Left colon (tissue), 2 donors: ENCODE measurements at regions not wholly inside any gene's neighbourhood (a gene's known extent, or its start where the extent isn't known, plus 50 kb on each side); places are given as distances from the start of the nearest gene placed in this dataset.
"Not testable (repeated sequence)": the region's sequence is repeated elsewhere in the genome, so short reads cannot be mapped to it uniquely, and the experiment has no call there.

ENCODE experiments used
- ATAC-seq: fragments of 200-7000 bp; cut with Tn5 transposase; one replicate; pipeline ENCODE4 v1.9.1; 2020; ENCODE audit warnings: mild to moderate bottlenecking, moderate library complexity
- DNase-seq, 2 donors: peaks; one replicate each; pipeline ENCODE4 v3.0.0-alpha.2; 2020
- intact Hi-C, 2 donors: fragments of 100-400 bp; cut with DNase I in 1 of 2; cut with micrococcal nuclease in 1 of 2; formaldehyde crosslinking; loops; one replicate each; pipeline versions ENCODE4 v1.11.2 to v1.14.0; 2022; cut with DNase I, micrococcal nuclease
- donor health status: DM: no; HTN: no; CAD: no.
- donor health status: DM: yes; HTN: yes; CAD: no.

DNA sequence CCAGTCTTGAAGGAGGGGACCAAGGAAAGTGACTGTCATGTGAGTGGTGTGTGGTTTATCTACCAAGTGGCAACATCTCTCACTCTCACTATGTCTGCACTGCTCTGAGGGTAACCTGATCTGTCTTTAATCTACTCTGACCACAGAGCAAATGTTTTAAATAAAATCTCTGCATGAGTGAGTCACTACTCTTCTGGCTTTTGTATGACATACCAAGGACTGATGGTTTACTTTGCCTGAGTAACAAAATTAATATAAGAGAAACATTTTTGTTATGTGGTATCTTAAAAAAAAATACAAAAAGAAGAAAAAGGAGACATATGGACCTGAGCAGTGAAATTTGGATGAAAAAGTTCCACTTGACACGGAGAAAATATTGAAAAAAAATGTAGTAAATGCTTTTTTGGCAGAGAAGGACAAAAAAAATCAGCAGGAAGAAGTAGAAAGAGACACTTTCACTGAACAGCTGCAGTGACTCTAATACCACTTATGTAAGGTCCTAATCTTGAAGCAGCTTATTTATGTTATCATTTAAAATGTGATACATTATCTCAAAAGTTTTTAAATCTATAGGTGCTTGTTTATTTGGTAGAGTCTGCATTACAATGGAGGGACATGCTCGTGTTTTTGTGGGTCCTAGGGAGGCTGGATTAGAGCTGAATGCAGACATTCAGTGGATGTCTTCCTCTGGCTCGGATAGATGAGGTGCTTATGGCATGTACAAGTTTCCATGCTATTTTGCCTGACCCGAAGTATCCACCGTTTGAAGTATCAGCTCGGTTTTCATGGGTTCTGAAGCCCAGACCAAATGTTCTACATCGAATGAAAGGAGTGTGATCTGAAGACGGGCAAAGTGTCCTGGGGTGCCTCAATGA lies 240.7 kb downstream of the MAP2K6 start:
- intact Hi-C loops: no loop called here
- DNase-seq (no peak), ATAC-seq (no peak)

- intact Hi-C loops: no loop called here
- DNase-seq (no peak), ATAC-seq (no peak)
Measured at GRCh38 chr17:69655902-69656301, 241.4 kb downstream of the MAP2K6 start.

DNA sequence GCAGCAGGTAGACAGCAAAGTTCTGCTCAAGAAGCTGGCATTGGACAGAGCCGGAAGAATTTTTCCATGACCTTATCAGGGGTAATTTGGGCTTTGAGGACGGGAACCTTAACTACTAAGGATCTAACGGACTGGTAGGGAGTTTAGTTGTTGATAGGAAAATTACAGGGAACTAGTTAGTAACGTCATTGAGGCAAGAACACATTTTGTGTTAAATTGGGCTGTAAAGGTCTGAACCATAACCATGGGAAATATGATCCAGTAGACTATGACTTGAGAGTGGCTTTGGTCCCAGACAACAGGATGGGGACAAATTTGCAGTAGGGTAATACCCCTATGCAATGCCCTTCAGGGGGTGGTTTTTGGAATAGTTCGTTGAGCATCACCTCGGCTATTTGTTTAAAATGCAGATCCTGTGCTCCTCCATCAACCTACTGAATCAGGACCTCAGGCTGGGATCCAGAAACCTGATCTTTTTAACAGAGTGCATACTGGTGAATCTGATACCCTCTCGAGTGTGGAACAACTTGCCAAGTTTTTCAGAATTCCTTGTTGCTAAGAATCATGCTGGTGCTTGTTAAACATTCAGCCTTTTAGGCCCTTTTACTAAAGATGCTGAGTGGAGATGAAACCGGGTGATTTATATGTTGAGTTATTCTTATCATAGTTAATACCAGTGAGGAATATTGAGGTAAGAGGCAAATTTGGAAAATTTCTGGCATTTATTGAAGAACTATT lies 255.1 kb downstream of the MAP2K6 start:
- intact Hi-C loops: no loop called here
- no peak for ATAC-seq

DNA sequence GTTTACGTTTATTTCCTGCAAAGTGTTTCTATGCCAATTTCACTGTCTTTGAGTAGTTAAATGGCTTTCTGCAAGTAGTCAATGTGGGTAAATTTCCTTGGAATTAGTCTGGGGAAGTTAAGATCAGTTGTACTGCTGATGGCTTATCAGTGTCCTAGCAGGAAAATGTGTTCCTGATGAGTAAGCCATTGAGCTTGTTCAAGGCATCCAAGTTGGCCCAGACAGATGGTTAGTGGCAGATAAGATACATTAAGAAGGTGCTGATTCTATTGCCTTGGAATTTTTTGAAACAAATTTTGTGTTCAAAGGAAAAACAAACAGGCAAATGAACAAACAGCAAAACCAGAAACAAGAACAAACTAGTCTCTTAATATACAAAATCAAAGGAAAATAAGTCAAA lies 258.4 kb downstream of the MAP2K6 start:
- intact Hi-C loops: no loop called here
- no peak for DNase-seq
- ATAC-seq: no peak

More for the DNA sequence above, 255.1 kb downstream of the MAP2K6 start:
- no peak for DNase-seq

GRCh38 chr17:69677130-69677529 lies 262.6 kb downstream of the MAP2K6 start:
- DNase-seq: no peak
- intact Hi-C loops: no loop called here
- ATAC-seq: no peak

- ATAC-seq (no peak), DNase-seq (no peak)
- intact Hi-C loops: no loop called here
Measured at GRCh38 chr17:69678206-69678605, 263.7 kb downstream of the MAP2K6 start.

DNA sequence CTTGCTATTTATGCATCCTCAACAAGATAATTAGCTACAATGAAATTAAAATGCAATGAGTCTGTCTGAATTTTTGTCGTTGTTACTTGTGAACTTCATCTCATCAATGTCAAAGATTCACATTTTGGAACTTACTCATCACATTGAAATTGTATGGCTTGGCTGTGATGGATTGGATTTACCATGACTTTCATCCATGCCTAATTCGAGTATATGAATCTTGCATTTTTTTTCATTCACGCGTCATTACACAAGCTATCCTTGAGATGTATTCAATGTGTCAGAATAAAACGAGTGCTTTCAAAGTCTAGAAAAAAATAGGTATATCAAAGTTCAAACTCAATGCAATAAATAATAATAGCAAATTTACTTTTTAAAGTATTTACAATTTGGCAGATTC lies 265.3 kb downstream of the MAP2K6 start:
- DNase-seq: no peak
- intact Hi-C loops: no loop called here
- ATAC-seq: no peak

DNA sequence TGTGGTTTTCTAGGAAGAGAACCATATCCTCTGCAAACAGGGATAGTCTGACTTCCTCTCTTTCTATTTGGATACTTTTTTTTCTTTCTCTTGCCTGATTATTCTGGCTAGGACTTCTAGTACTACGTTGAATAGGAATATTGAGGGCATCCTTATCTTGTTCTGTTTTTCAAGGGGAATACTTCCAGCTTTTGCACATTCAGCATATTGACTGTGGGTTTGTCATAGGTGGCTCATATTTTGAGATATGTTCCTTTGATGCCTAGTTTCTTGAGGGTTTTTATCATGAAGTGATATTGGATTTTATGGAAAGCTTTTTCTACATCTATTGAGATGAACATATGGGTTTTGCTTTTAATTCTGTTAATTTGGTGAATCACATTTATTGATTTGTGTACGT lies 269.8 kb downstream of the MAP2K6 start:
- no peak for ATAC-seq
- intact Hi-C loops: no loop called here
- no peak for DNase-seq

- DNase-seq, ATAC-seq, intact Hi-C loops: not testable (repeated sequence)
Measured at GRCh38 chr17:69685150-69685549, 270.7 kb downstream of the MAP2K6 start.

GRCh38 chr17:69690531-69690930 lies 276.0 kb downstream of the MAP2K6 start:
- ATAC-seq (no peak), DNase-seq (no peak)
- intact Hi-C loops: no loop called here

GRCh38 chr17:69692171-69692570 lies 277.7 kb downstream of the MAP2K6 start:
- ATAC-seq (no peak), DNase-seq (no peak)
- intact Hi-C loops: no loop called here

- no peak for ATAC-seq
- intact Hi-C loops: no loop called here
- no peak for DNase-seq
Measured at GRCh38 chr17:69695646-69696045, 281.1 kb downstream of the MAP2K6 start.

- intact Hi-C loops: no loop called here
- ATAC-seq: no peak
- no peak for DNase-seq
Measured at GRCh38 chr17:69696650-69697049, 282.2 kb downstream of the MAP2K6 start.

DNA sequence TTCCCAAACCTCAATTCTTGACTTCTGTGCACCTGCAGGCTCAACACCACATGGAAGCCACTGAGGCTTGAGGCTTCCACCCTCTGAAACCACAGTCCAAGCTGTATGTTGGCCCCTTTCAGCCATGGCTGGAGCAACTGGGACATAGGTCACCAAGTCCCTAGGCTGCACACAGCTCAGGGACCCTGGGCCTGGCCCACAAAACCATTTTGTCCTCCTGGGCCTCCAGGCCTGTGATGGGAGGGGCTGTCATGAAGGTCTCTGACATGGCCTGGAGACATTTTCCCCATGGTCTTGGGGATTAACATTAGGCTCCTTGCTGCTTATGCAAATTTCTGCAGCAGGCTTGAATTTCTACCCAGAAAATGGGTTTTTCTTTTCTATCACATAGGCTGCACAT lies 283.9 kb downstream of the MAP2K6 start:
- DNase-seq, ATAC-seq, intact Hi-C loops: not testable (repeated sequence)

DNA sequence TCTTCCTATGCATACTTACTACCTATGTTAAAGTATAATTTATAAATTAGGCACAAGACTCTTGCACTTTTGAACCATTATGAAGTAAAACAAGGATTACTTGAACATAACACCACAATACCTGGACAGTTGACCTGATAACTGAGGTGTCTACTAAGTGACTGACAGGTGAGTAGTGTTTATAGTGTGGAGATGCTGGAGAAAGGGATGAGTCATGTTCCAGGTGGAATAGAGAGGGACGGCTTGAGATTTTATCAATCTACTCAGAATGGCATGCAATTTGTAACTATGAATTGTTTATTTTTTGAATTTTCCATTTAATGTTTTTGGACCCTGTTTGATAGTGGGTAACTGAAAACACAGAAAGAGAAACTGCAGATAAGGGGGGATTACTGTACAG lies 287.6 kb downstream of the MAP2K6 start:
- intact Hi-C loops: no loop called here
- ATAC-seq (no peak), DNase-seq (no peak)

DNA sequence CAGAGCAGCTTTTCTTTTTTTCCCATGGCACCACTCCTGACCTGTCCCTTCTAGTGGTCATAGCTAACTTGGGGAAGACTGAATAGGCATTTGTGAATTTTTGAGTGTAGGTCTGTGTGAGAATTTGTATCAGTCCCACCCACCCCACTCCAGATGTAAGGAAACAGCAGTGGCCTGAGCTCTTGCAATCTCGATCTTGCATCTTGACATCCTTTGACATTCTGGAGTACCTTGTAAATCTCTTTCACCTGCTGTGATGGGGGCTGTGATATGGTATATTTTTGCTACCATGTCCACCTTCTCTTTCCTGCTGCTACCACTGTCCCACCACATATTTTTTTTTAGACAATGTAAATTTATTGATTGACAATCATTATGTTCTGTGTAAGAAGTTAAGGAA lies 289.3 kb downstream of the MAP2K6 start:
- no peak for DNase-seq
- intact Hi-C loops: no loop called here
- ATAC-seq: no peak

- ATAC-seq: no peak
- intact Hi-C loops: no loop called here
- DNase-seq: no peak
Measured at GRCh38 chr17:69704935-69705334, 290.4 kb downstream of the MAP2K6 start.

- no peak for DNase-seq
- no peak for ATAC-seq
- intact Hi-C loops: no loop called here
Measured at GRCh38 chr17:69706127-69706526, 291.6 kb downstream of the MAP2K6 start.

GRCh38 chr17:69709441-69709840 lies 294.9 kb downstream of the MAP2K6 start:
- ATAC-seq: no peak
- intact Hi-C loops: no loop called here
- DNase-seq: no peak

- DNase-seq (no peak), ATAC-seq (no peak)
- intact Hi-C loops: no loop called here
Measured at GRCh38 chr17:69710926-69711325, 296.4 kb downstream of the MAP2K6 start.
